Activated T-cell treated with anti-CD3 and anti-CD28 coated beads, Interleukin-2, amount 50 U/mL, for 4 hours (primary cell): ENCODE measurements at regions not wholly inside any gene's neighbourhood (a gene's known extent, or its start where the extent isn't known, plus 50 kb on each side); places are given as distances from the start of the nearest gene placed in this dataset.

Experiments used
- ATAC-seq, 2 donors: fragments of 200-7000 bp; cut with Tn5 transposase; one replicate each; pipeline ENCODE4 v1.10.0; 2021
- DNase-seq: peaks from one replicate; pipeline ENCODE4 v3.0.0-alpha.2; 2020
- H3K27me3 Mint-ChIP-seq: one replicate; pipeline ENCODE4 v1.8.0; 2021; ENCODE audit warnings: low read depth, mixed read lengths
- H3K36me3 Mint-ChIP-seq: one replicate; pipeline ENCODE4 v1.8.0; 2022; ENCODE audit warnings: mixed read lengths; ENCODE audit not compliant: insufficient read depth
- H3K4me1 Mint-ChIP-seq: one replicate; pipeline ENCODE4 v1.8.0; 2021; ENCODE audit warnings: low read depth, mixed read lengths
- H3K4me3 Mint-ChIP-seq: one replicate; pipeline ENCODE4 v1.8.0; 2021; ENCODE audit warnings: mild to moderate bottlenecking, moderate library complexity, mixed read lengths
- H3K9me3 Mint-ChIP-seq: one replicate; pipeline ENCODE4 v1.8.0; 2021; ENCODE audit warnings: mixed read lengths

DNA sequence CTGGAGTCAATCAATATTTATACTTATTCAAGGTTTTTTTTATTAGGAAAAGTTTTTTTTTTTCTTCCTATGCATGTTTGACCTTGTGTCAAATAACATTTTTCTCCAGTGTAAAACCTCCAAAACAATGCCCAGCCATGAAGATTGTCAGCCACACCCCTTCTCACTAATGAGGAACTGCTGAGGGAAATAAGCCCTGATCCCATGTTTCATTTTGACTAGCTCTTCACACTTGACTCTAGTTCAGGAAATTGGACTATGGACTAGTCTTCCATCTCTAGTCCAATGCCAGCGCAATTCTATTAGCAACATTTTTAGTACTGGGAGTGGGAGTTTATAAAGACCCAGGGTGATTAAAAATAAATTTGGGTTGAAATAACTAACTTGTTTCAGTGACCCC lies 275.6 kb upstream of the CXCR4 start:
- ATAC-seq = no peak
- Mint-ChIP-seq H3K36me3 (no peaks in the 10 kb centered on the region), H3K4me1 (peaks cover 8% of the 10 kb centered on the region), H3K27me3 (no peaks in the 10 kb centered on the region), H3K4me3 (no peak overlapping the region), H3K9me3 (no peaks in the 10 kb centered on the region)
- DNase-seq = no peak

DNA sequence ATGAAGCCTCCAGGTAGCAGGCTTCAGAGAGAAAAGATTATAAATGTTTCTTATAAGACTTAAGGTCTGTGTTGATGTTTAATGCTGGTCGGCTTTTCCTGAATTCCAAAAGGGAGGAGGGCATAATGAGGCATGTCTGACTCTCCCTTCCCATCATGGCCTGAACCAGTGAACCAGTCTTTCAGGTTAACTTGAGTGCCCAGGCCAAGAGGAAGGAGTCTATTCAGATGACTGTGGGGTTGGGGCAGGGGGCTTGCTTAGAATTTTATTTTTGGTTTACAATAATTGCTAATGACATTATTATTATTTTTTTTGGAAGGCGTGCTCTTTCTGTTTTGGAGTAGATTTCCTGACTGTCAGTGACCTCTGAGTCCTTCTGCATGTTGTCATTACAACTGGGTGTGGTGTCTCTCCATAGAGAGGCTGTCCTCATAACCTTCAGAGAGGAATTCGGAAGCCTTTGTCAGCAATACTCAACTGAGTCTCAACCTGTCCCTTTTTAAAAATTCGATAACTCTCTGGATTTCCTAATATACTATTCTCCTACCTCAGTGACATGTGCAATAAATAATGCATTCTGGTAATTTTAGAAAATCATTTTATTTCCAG lies 275.1 kb upstream of the CXCR4 start:
- DNase-seq (no peak), ATAC-seq (no peak)
- Mint-ChIP-seq H3K27me3 (no peaks in the 10 kb centered on the region), H3K36me3 (no peaks in the 10 kb centered on the region), H3K9me3 (no peaks in the 10 kb centered on the region), H3K4me1 (peaks cover 8% of the 10 kb centered on the region), H3K4me3 (no peak overlapping the region)

DNA sequence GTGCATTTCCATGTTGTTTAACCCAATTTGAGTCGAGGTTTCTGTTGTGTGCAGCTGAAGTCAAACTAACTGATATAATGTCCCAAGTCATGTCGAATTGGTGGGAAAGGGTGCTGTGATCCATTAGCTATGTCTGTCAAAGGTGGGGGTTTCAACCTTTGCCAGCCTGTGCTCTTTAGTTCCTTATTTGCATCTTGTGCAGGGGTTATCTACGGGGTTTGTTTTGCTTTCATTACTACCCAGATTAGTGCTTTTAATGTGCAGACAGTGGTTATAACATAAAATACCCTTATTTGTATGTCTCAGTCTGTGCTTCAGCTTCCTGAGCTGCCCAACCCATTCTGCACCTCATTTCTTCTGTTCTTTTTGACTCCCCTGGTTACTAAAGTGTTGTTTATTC lies 271.9 kb upstream of the CXCR4 start:
- peaks cover 9% of the 10 kb centered on the region for H3K4me1 Mint-ChIP-seq
- no peak overlapping the region for H3K4me3 Mint-ChIP-seq
- H3K36me3 Mint-ChIP-seq = no peaks in the 10 kb centered on the region
- ATAC-seq (peak in 1 of 2 donors; percentile 36), DNase-seq (no peak)
- H3K9me3 Mint-ChIP-seq = no peaks in the 10 kb centered on the region
- H3K27me3 Mint-ChIP-seq = no peaks in the 10 kb centered on the region

DNA sequence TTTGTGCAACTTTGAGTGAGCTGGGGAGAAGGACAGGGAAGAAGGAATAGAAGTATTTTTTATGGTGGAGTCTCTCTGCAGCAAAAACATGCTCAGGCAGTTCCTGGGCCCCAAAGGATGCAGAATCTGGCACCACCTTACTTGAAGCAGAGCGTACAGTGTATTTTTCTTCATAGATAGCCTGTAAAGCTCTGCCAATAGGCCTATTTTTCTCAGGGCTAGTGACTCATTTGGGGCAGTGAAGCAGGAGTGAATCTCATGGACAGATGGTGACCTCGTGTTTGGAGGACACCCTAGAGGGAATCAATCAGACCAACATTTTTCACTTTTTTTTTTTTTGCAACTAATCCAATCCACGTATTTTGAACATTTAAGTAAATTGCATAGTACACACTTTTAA lies 268.1 kb upstream of the CXCR4 start:
- Mint-ChIP-seq H3K36me3 (no peaks in the 10 kb centered on the region), H3K9me3 (no peaks in the 10 kb centered on the region), H3K4me3 (no peak overlapping the region), H3K4me1 (peaks cover 41% of the 10 kb centered on the region), H3K27me3 (no peaks in the 10 kb centered on the region)
- DNase-seq (no peak), ATAC-seq (no peak)

DNA sequence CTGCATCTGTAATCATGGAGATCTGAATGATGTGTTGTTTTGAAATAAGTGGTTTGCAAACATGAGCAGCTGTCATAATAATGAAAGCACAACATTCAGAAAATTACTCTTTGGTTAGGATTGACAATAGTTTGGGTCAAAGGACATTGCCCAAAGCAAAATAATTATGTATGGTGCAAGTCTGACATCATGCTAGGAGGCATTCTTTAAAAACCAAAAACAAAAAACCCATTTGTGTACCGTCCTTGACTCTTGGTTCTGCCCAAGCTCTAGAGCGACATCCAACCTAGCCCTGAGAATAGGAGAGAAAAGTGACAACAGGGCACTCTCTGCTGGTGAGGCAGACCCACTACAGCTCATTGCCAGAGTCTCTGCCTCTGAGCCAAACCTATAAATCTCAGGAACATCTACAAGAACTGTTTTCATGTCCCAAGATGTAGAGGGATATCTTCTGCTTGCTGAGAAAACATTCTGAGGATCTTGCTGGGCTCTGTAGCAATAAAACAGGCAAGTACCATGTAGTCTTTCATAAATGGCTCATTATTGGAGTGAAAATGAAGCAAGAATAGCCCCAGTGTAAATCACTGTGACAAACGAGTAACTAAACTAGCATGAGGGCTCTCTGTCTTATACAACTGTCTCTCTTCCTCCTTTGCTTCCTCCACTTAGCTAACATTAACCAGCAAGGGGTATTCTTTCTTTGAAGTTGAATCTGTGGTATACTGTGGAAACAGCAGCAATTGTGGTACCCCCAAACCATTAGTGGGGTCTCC lies 266.8 kb upstream of the CXCR4 start:
- H3K36me3 Mint-ChIP-seq = no peaks in the 10 kb centered on the region
- peak; percentile 44 for DNase-seq

DNA sequence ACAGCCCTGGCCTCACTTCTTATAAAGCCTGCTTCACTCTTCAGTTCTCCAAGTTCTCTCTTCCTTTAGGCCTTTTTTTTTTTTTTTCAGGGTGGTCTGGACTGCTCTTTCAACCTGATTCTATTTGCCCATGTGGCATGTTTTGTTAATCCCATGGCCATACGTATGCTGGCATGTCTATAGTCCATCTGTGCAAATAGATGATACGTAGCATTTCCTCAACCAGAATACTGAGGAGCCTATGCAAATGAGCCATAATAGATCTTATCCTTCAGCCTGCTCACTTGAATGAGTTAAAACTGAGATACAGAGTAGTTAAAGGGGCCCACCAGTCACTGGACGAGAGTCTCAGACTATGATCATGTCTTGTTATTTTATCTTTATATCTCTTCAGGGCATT lies 265.2 kb upstream of the CXCR4 start:
- H3K27me3 Mint-ChIP-seq = no peaks in the 10 kb centered on the region
- H3K36me3 Mint-ChIP-seq = no peaks in the 10 kb centered on the region
- H3K4me1 Mint-ChIP-seq = peaks cover 50% of the 10 kb centered on the region
- H3K4me3 Mint-ChIP-seq = no peak overlapping the region
- no peak for ATAC-seq
- no peaks in the 10 kb centered on the region for H3K9me3 Mint-ChIP-seq
- DNase-seq = no peak

More for the DNA sequence above, 266.8 kb upstream of the CXCR4 start:
- Mint-ChIP-seq H3K4me1 (peaks cover 41% of the 10 kb centered on the region), H3K27me3 (no peaks in the 10 kb centered on the region), H3K4me3 (peak overlapping the region; percentile 17), H3K9me3 (no peaks in the 10 kb centered on the region)
- peak; percentile 26 to 28 for ATAC-seq

GRCh38 chr2:136381722-136382633 lies 264.0 kb upstream of the CXCR4 start:
- H3K9me3 Mint-ChIP-seq = no peaks in the 10 kb centered on the region
- ATAC-seq (peak; percentile 91 to 92), DNase-seq (peak; percentile 31)
- peak overlapping the region; percentile 49 for H3K4me3 Mint-ChIP-seq
- H3K4me1 Mint-ChIP-seq = peaks cover 61% of the 10 kb centered on the region
- no peaks in the 10 kb centered on the region for H3K27me3 Mint-ChIP-seq
- no peaks in the 10 kb centered on the region for H3K36me3 Mint-ChIP-seq

DNA sequence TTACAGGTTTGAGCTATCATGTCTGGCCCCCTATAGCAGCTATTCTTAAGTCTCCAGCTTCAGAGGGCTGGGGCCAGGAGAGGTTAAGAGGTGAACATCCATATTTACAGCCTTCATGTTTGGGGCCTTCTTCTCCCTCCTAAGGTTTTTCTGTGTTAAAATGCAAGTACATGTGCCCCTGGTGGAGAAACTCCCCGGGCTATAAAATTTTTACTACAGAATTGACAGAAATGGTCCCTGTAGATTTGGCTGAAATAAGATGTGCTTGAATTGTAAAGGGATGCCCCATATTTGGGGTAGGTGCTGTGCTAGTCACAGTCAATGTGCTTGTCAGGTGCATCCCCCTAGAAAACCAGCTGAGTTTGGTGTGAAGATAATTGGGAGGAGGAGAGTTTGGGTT lies 263.3 kb upstream of the CXCR4 start:
- no peak for ATAC-seq
- Mint-ChIP-seq H3K9me3 (no peaks in the 10 kb centered on the region), H3K4me1 (peaks cover 69% of the 10 kb centered on the region), H3K36me3 (no peaks in the 10 kb centered on the region), H3K27me3 (no peaks in the 10 kb centered on the region), H3K4me3 (no peak overlapping the region)
- DNase-seq = no peak

- Mint-ChIP-seq H3K27me3 (no peaks in the 10 kb centered on the region), H3K4me1 (peaks cover 78% of the 10 kb centered on the region), H3K4me3 (no peak overlapping the region), H3K9me3 (no peaks in the 10 kb centered on the region), H3K36me3 (no peaks in the 10 kb centered on the region)
- DNase-seq = peak; percentile 73
- ATAC-seq = peak in 1 of 2 donors; percentile 23
Measured at GRCh38 chr2:136378712-136379595, 261.0 kb upstream of the CXCR4 start.

GRCh38 chr2:136377423-136378382 lies 259.8 kb upstream of the CXCR4 start:
- H3K36me3 Mint-ChIP-seq = no peaks in the 10 kb centered on the region
- no peaks in the 10 kb centered on the region for H3K27me3 Mint-ChIP-seq
- H3K4me1 Mint-ChIP-seq = peaks cover 65% of the 10 kb centered on the region
- DNase-seq = no peak
- no peak for ATAC-seq
- no peak overlapping the region for H3K4me3 Mint-ChIP-seq
- no peaks in the 10 kb centered on the region for H3K9me3 Mint-ChIP-seq

- Mint-ChIP-seq H3K4me1 (peaks cover 56% of the 10 kb centered on the region), H3K4me3 (no peak overlapping the region), H3K9me3 (no peaks in the 10 kb centered on the region), H3K27me3 (no peaks in the 10 kb centered on the region), H3K36me3 (no peaks in the 10 kb centered on the region)
- DNase-seq (no peak), ATAC-seq (no peak)
Measured at GRCh38 chr2:136376798-136377211, 258.9 kb upstream of the CXCR4 start.

DNA sequence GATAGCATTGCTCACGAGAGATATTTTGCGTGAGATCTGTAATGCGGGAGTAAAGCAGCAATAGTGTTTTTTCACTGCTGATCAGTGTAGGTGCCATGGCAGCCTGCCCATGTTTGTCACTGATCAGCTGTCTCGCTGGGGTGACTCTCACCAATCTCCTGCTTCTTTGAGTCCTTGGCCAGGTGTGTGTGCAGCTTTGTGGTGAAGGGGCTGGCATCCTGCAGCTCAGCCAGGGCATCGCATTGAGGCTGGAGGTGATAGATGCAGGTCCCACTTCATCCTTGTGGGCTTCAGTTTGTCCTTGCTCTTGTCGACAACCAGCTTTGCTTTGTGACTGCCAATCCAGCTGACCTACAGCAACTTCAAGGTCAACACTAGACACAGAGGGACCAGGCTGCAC lies 258.3 kb upstream of the CXCR4 start:
- ATAC-seq = no peak
- no peak for DNase-seq
- H3K4me3 Mint-ChIP-seq = no peak overlapping the region

More for the DNA sequence above, 258.3 kb upstream of the CXCR4 start:
- peaks cover 50% of the 10 kb centered on the region for H3K4me1 Mint-ChIP-seq
- H3K36me3 Mint-ChIP-seq = no peaks in the 10 kb centered on the region
- no peaks in the 10 kb centered on the region for H3K9me3 Mint-ChIP-seq
- no peaks in the 10 kb centered on the region for H3K27me3 Mint-ChIP-seq
